ENCODE measurements at regions not wholly inside any gene's neighbourhood (a gene's known extent, or its start where the extent isn't known, plus 50 kb on each side); places are given as distances from the start of the nearest gene placed in this dataset.

GRCh38 chr9:135198144-135198543 lies 110.7 kb downstream of the OLFM1 start:
- DNase-seq, result no peak

DNA sequence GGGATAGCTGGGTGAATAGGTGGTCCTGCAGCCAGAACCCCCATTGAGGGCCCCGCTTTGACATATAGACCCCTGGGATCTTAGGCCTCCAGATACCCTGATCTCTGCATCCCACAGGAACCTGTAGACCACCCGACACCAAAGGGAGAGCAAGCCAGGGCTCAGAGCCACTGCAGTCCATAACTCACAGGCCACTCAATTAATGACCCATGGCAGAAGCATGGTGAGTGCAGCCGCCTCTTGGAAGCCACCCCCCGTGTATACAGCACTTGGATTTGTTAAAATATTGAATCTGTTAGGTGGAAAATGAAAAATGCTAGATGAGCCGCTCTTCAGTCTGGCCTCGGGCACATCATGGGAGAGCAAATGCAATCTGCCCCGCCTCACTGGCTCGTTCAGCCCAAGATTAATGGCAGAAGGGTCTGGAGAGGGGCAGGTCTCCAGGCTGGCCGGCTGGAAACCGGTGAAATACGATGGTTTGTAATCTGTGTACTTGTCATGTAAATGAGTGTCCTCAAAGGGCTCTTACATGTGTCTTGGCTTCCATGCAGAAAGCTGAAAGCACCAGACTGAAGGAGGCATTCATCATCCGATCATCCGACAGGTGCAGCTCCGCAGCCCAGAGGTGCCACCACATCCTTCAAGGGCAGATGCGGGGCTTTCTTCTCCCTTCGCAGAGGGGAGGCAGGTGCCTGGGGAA lies 111.3 kb downstream of the OLFM1 start:
- no peak for DNase-seq

GRCh38 chr9:135199489-135199888 lies 112.0 kb downstream of the OLFM1 start:
- DNase-seq, result no peak

DNA sequence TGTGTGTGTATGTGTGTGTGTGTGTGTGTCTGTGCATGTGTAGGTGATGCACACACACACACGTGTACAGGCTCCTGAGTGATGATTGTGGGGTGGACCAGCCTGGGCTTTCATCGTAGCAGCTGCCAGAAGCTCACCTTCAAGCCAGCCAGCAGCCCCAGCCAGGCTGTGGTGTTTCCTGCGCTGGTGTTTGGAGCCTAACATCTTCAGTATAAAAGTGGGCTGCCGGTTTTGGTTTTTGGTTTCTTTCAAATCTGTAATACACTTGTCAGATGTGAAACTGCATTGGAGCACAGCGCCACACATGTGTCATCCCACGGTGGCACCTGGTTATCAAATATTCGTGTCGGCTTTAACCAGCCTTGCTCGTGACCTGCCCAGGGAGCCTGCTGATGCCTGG lies 114.2 kb downstream of the OLFM1 start:
- no peak for DNase-seq

DNA sequence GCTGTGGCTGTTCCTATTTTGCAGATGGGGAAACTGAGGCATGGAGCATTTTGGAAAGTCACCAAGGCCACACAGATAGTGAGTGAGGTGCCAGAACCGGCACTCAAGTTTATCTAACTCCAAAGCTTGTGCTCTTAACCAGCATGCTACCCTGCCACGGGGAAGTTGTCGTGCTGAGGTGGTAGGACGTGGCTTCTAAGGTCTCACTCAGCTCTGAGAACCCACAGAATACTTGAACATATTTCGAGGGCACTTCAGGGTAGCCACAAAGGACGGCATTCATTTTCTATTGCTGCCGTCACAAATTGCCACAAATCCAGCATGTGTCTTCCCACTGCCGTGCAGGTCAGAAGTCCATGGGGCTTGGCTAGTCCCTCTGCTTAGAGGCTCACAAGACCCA lies 116.7 kb downstream of the OLFM1 start:
- no peak for DNase-seq

GRCh38 chr9:135209136-135209535 lies 121.7 kb downstream of the OLFM1 start:
- DNase-seq, result no peak

DNA sequence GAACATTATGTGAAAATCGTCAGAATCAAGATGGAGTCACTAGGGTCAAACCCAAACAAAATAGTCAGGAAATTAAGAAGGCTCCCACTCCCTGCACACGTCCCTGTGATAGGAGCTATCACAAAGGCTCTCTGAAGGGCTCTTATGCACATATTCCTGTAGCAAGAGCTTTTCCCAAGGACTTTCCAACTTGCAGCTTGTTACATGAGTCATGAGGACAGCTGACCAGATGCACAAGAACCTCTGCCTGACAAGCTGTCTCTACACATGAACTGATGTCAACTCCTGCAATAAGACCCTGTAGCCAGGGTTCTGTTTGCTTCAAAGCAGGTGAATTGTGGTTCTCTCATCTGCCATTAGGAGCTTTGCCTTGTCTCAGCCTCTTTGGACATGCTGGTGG lies 122.4 kb downstream of the OLFM1 start:
- no peak for DNase-seq

- DNase-seq, result no peak
Observed at GRCh38 chr9:135210676-135211523, 123.4 kb downstream of the OLFM1 start.

- no peak for DNase-seq
Observed at GRCh38 chr9:135211524-135211890, 124.0 kb downstream of the OLFM1 start.

DNA sequence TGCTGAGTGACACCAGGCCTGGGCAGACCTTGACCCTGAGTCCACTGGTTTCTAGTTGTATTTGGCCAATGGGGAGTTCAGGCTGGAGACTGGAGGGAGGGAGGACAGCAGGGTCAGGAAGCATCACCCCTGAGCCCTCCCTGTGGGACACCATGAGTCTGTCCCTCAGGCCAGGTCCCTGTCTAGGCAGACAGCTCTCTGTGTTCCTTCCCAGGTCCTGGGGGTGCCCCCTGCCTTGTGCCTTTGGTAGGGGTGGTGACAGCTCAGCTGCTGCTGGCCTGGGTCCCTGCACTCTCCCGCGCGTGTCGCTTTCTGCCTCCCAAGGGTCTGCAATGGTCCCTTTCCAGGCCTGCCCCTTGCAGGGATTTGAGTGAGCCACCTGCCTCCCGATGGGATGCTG lies 125.5 kb downstream of the OLFM1 start:
- no peak for DNase-seq

- DNase-seq, result no peak
Observed at GRCh38 chr9:135213566-135213965, 126.1 kb downstream of the OLFM1 start.

DNA sequence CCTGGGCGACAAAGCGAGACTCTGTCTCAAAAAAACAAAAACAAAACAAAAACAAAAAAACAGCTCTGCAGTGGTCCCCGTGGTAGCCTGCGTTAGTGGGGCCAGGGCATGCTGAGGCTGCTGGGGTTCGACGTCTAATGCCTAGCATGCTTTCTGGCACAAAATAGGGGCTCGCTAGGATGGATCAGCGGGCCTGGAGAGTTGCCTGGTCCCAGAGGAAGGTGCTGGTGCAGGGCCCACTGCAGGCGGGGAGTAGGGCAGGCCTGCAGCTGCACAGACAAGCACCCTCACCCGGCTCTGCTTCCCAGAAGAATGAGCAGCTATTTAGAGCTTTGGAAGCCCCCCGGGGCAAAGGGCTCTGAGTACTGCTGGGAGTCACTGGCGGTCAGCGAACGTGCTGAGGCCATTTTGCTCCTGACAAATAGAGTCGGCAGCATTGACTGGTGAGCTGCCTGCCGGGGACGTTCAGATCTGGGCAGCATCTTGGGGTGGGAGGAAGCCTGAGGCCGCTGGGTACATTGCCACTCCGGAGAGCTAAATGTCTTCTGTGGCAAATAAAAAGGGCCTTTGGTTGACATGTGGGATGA lies 126.7 kb downstream of the OLFM1 start:
- DNase-seq, result no peak

GRCh38 chr9:135214706-135215105 lies 127.2 kb downstream of the OLFM1 start:
- no peak for DNase-seq

- no peak for DNase-seq
Observed at GRCh38 chr9:135215571-135216161, 128.2 kb downstream of the OLFM1 start.

- DNase-seq, result no peak
Observed at GRCh38 chr9:135216236-135216635, 128.8 kb downstream of the OLFM1 start.

DNA sequence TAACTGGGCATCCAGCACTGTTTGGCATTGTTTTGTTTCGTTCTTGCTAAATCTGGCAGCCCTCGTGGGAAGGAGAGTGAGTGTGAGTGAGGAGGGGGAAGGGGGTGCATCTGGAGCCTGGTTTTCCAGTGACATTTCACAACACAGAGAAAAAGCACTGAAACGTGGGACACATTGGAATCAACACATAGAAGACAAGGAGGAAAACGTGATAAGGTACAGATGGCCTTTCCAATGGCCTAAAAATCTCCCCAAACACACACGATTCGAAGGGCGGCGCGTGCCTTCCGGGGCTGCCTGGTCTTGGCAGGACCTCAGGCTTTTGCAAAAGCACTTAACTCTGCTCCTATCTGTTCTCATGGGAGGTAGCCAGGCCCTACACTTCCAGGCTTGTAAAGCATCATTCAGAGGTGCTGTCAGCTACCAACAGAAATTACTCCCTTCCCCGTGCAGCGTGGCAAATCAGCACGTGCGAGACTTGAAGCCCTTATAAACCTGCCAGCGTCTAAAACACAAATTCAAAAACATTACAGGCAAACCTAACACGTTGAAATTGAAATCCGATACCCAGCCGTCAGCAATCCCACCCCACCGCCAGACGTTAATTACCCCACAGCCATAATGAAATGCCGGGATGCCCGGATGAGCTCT lies 129.4 kb downstream of the OLFM1 start:
- no peak for DNase-seq

- no peak for DNase-seq
Observed at GRCh38 chr9:135217836-135218235, 130.4 kb downstream of the OLFM1 start.

- DNase-seq, result no peak
Observed at GRCh38 chr9:135218331-135219225, 131.1 kb downstream of the OLFM1 start.

DNA sequence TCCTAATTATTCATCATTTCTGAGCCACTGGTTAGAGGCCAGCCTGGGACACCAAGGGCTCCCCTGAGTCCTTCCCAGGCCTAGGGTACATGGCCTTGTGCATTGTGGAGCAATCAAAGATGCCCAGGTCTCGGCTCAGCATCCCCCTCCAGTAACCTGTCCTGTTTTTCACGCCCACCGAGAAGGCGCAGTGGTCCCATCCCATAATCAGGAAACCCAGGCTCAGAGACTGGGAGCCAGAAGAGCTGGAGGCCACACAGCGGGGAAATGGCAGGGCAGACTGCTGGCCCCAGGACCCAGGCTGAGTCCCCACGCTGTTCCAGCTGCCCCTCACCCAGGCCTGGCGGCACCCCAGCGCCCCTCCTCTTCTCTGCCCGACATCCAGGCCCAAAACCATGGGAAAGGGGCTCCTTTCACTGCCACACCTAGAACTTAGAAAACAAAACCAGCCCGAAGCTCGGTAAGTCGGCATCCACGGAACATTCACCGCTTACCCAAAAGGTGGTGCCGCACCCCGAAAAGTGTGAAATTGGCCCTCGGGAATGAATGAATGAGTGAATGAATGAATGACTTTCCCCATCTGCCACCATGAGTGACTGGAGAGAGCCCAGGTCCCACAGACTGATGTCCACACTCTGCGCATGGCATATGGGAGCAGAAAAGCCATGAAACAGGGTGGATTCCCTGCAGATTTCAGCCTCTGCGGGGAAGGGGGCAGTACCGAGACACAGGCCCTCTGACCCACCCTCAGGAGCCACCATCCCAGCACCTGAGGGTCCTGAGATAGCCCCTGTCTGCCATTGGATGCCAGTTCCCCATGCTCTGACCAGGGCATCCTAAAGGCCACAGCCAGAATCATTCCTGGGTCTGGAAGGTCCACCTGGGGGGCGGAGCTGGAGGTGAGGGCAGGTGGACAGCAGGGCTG lies 132.5 kb downstream of the OLFM1 start:
- DNase-seq, result no peak

- no peak for DNase-seq
Observed at GRCh38 chr9:135220601-135221575, 133.4 kb downstream of the OLFM1 start.
